Keratinocyte (primary cell): ENCODE measurements at regions not wholly inside any gene's neighbourhood (a gene's known extent, or its start where the extent isn't known, plus 50 kb on each side); places are given as distances from the start of the nearest gene placed in this dataset.
"Not testable (repeated sequence)": the region's sequence is repeated elsewhere in the genome, so short reads cannot be mapped to it uniquely, and the experiment has no call there.

ENCODE experiments used
- CTCF ChIP-seq, 3 experiments: IDR thresholded peaks in 1 of 3; conservative IDR thresholded peaks in 1 of 3; optimal IDR thresholded peaks in 1 of 3; 2 replicates in 2 of 3; 3 replicates in 1 of 3; pipeline versions ENCODE3 to v1.5.1; 2011; ENCODE audit warnings: low read length in 3 of 3, mild to moderate bottlenecking in 3 of 3, moderate library complexity in 2 of 3, control low read depth in 1 of 3, inconsistent platforms in 1 of 3; ENCODE audit not compliant: insufficient read depth in 2 of 3; ENCODE audit errors: extremely low read depth in 1 of 3
- EZH2 ChIP-seq: IDR thresholded peaks from one replicate; pipeline ENCODE4 v1.6.1; 2012; ENCODE audit warnings: inconsistent platforms, mild to moderate bottlenecking, low read length, moderate library complexity

GRCh38 chr3:98696296-98696695 is 66.8 kb upstream of the ST3GAL6 start:
- not testable (repeated sequence) for TF ChIP-seq CTCF (optimal IDR thresholded peaks at IDR 0.05 in 1 of 3, IDR thresholded peaks at IDR 0.05 in 1 of 3, conservative IDR thresholded peaks at IDR 0.05 in 1 of 3; ENCODE audit: extremely low read depth in 1 of 3, insufficient read depth in 2 of 3, low read length in 3 of 3); EZH2
